HG03457 (cell line): ENCODE measurements at regions not wholly inside any gene's neighbourhood (a gene's known extent, or its start where the extent isn't known, plus 50 kb on each side); places are given as distances from the start of the nearest gene placed in this dataset.
"Not testable (repeated sequence)": the region's sequence is repeated elsewhere in the genome, so short reads cannot be mapped to it uniquely, and the experiment has no call there.

Experiments
- ATAC-seq: cut with Tn5 transposase; IDR thresholded peaks from one replicate; pipeline ENCODE4 v1.9.1; 2021; ENCODE audit warnings: moderate number of reproducible peaks; ENCODE audit not compliant: unreplicated experiment

GRCh38 chr18:22563164-22563583 is 145.5 kb upstream of the CTAGE1 start:
- ATAC-seq: no peak

- ATAC-seq: no peak
Observed at GRCh38 chr18:22564036-22564435, 146.3 kb upstream of the CTAGE1 start.

- no peak for ATAC-seq
Observed at GRCh38 chr18:22566703-22567420, 149.1 kb upstream of the CTAGE1 start.

- no peak for ATAC-seq
Observed at GRCh38 chr18:22567794-22568193, 150.1 kb upstream of the CTAGE1 start.

GRCh38 chr18:22570492-22570891 is 152.8 kb upstream of the CTAGE1 start:
- ATAC-seq: no peak

GRCh38 chr18:22572341-22572740 is 154.6 kb upstream of the CTAGE1 start:
- ATAC-seq: no peak

- no peak for ATAC-seq
Observed at GRCh38 chr18:22579271-22579670, 161.6 kb upstream of the CTAGE1 start.

- ATAC-seq: no peak
Observed at GRCh38 chr18:22585333-22585732, 167.6 kb upstream of the CTAGE1 start.

GRCh38 chr18:22585821-22586220 is 168.1 kb upstream of the CTAGE1 start:
- ATAC-seq: no peak

- ATAC-seq: no peak
Observed at GRCh38 chr18:22591222-22591621, 173.5 kb upstream of the CTAGE1 start.

- ATAC-seq: no peak
Observed at GRCh38 chr18:22594155-22594690, 176.5 kb upstream of the CTAGE1 start.

- no peak for ATAC-seq
Observed at GRCh38 chr18:22601481-22601880, 183.8 kb upstream of the CTAGE1 start.

- ATAC-seq: not testable (repeated sequence)
Observed at GRCh38 chr18:22602456-22602855, 184.7 kb upstream of the CTAGE1 start.

- no peak for ATAC-seq
Observed at GRCh38 chr18:22603902-22604301, 186.2 kb upstream of the CTAGE1 start.

GRCh38 chr18:22604390-22604985 is 186.8 kb upstream of the CTAGE1 start:
- no peak for ATAC-seq

GRCh38 chr18:22604986-22605421 is 187.3 kb upstream of the CTAGE1 start:
- ATAC-seq: no peak

- no peak for ATAC-seq
Observed at GRCh38 chr18:22605736-22606135, 188.0 kb upstream of the CTAGE1 start.

GRCh38 chr18:22606563-22607283 is 189.0 kb upstream of the CTAGE1 start:
- no peak for ATAC-seq

GRCh38 chr18:22607284-22607635 is 189.5 kb upstream of the CTAGE1 start:
- ATAC-seq: no peak

- no peak for ATAC-seq
Observed at GRCh38 chr18:22608847-22609246, 191.1 kb upstream of the CTAGE1 start.

- no peak for ATAC-seq
Observed at GRCh38 chr18:22609642-22610041, 191.9 kb upstream of the CTAGE1 start.
